Nephron progenitor cell (in vitro differentiated cells): ENCODE measurements at regions not wholly inside any gene's neighbourhood (a gene's known extent, or its start where the extent isn't known, plus 50 kb on each side); places are given as distances from the start of the nearest gene placed in this dataset.

Experiments used
- DNase-seq: peaks from one replicate; pipeline ENCODE4 v3.0.0; 2021
- H3K27ac Mint-ChIP-seq: 2 replicates; pipeline ENCODE4 v1.8.0; 2021; ENCODE audit warnings: mild to moderate bottlenecking, moderate library complexity, mixed read lengths
- H3K27me3 Mint-ChIP-seq: 2 replicates; pipeline ENCODE4 v1.8.0; 2021; ENCODE audit warnings: mild to moderate bottlenecking, low read depth, mixed read lengths; ENCODE audit not compliant: poor library complexity
- H3K36me3 Mint-ChIP-seq: 2 replicates; pipeline ENCODE4 v1.8.0; 2021; ENCODE audit warnings: low read depth, mixed read lengths
- H3K4me1 Mint-ChIP-seq: 2 replicates; pipeline ENCODE4 v1.8.0; 2021; ENCODE audit warnings: mixed read lengths
- H3K4me3 Mint-ChIP-seq: 2 replicates; pipeline ENCODE4 v1.8.0; 2021; ENCODE audit warnings: mild to moderate bottlenecking, moderate library complexity, mixed read lengths
- H3K9me3 Mint-ChIP-seq: 2 replicates; pipeline ENCODE4 v1.8.0; 2021; ENCODE audit warnings: mild to moderate bottlenecking, moderate library complexity, mixed read lengths
- CTCF ChIP-seq: fragments of 200-600 bp; sonication (generic); IDR thresholded peaks from 2 replicates; pipeline ENCODE4 v1.5.0; 2021; ENCODE audit warnings: antibody characterized with exemption

GRCh38 chr5:120991569-120991968, 527.5 kb downstream of the PRR16 start:
- Mint-ChIP-seq H3K4me1 (no peaks in the 10 kb centered on the region), H3K27me3 (no peaks in the 10 kb centered on the region), H3K4me3 (no peak overlapping the region), H3K36me3 (no peaks in the 10 kb centered on the region), H3K9me3 (no peaks in the 10 kb centered on the region), H3K27ac (no peak overlapping the region)
- TF ChIP-seq CTCF: no peak
- DNase-seq: no peak

GRCh38 chr5:120994112-120994511, 530.0 kb downstream of the PRR16 start:
- Mint-ChIP-seq H3K4me1 (no peaks in the 10 kb centered on the region), H3K27me3 (no peaks in the 10 kb centered on the region), H3K4me3 (no peak overlapping the region), H3K36me3 (no peaks in the 10 kb centered on the region), H3K27ac (no peak overlapping the region), H3K9me3 (no peaks in the 10 kb centered on the region)
- TF ChIP-seq CTCF: no peak
- no peak for DNase-seq

- TF ChIP-seq CTCF: no peak
- no peaks in the 10 kb centered on the region for H3K4me1 Mint-ChIP-seq
- no peak for DNase-seq
- H3K27ac Mint-ChIP-seq: no peak overlapping the region
- H3K27me3 Mint-ChIP-seq: no peaks in the 10 kb centered on the region
- no peak overlapping the region for H3K4me3 Mint-ChIP-seq
- no peaks in the 10 kb centered on the region for H3K9me3 Mint-ChIP-seq
- no peaks in the 10 kb centered on the region for H3K36me3 Mint-ChIP-seq
Observed at GRCh38 chr5:120999550-120999949, 535.5 kb downstream of the PRR16 start.

GRCh38 chr5:121006217-121006616, 542.1 kb downstream of the PRR16 start:
- TF ChIP-seq CTCF: no peak
- Mint-ChIP-seq H3K27me3 (no peaks in the 10 kb centered on the region), H3K4me1 (no peaks in the 10 kb centered on the region), H3K4me3 (no peak overlapping the region), H3K9me3 (no peaks in the 10 kb centered on the region), H3K27ac (no peak overlapping the region), H3K36me3 (no peaks in the 10 kb centered on the region)
- DNase-seq: no peak

GRCh38 chr5:121008041-121008440, 543.9 kb downstream of the PRR16 start:
- TF ChIP-seq CTCF: no peak

GRCh38 chr5:121009058-121009457, 545.0 kb downstream of the PRR16 start:
- Mint-ChIP-seq H3K36me3 (no peaks in the 10 kb centered on the region), H3K4me1 (peaks cover 9% of the 10 kb centered on the region), H3K27me3 (no peaks in the 10 kb centered on the region), H3K9me3 (no peaks in the 10 kb centered on the region), H3K27ac (no peak overlapping the region), H3K4me3 (no peak overlapping the region)
- no peak for DNase-seq
- no peak for TF ChIP-seq CTCF

More at GRCh38 chr5:121008041-121008440, 543.9 kb downstream of the PRR16 start:
- no peak overlapping the region for H3K4me3 Mint-ChIP-seq
- H3K36me3 Mint-ChIP-seq: no peaks in the 10 kb centered on the region
- H3K9me3 Mint-ChIP-seq: no peaks in the 10 kb centered on the region
- H3K4me1 Mint-ChIP-seq: peaks cover 9% of the 10 kb centered on the region
- no peaks in the 10 kb centered on the region for H3K27me3 Mint-ChIP-seq
- DNase-seq: no peak
- no peak overlapping the region for H3K27ac Mint-ChIP-seq
